ENCODE measurements at regions not wholly inside any gene's neighbourhood (a gene's known extent, or its start where the extent isn't known, plus 50 kb on each side); places are given as distances from the start of the nearest gene placed in this dataset.

- POLR2A ChIA-PET = no interaction called here
- H3K4me1 ChIP-seq (ENCODE audit: control insufficient read depth, insufficient read depth, low read length) = no peaks in the 10 kb centered on the region
- CTCF ChIA-PET = no interaction called here
- no peak overlapping the region for H3K27ac ChIP-seq (ENCODE audit: extremely low read depth, low read depth, low read length)
- no peaks in the 10 kb centered on the region for H3K36me3 ChIP-seq (ENCODE audit: control insufficient read depth in 2 of 2, insufficient read depth in 1 of 2, low read length in 2 of 2)
- no peaks in the 10 kb centered on the region for H3K9me3 ChIP-seq (ENCODE audit: control insufficient read depth, insufficient read depth, low read depth, low read length)
- TF ChIP-seq ZNF184 (tag by site-specific recombination; IDR thresholded peaks at IDR 0.05) (no peak), ZNF18 (tag by site-specific recombination; IDR thresholded peaks at IDR 0.05) (no peak), FEZF1 (tag by site-specific recombination; IDR thresholded peaks at IDR 0.05) (no peak)
- no peak overlapping the region for H3K4me3 ChIP-seq (ENCODE audit: low read depth, low read length)
Observed at GRCh38 chr17:53560953-53561352, 261.8 kb upstream of the KIF2B start.

GRCh38 chr17:53548252-53548651 is 274.5 kb upstream of the KIF2B start:
- ChIA-PET CTCF (no interaction called here), POLR2A (no interaction called here)
- Histone ChIP-seq H3K27ac (ENCODE audit: extremely low read depth, low read depth, low read length) (no peak overlapping the region), H3K36me3 (ENCODE audit: control insufficient read depth in 2 of 2, insufficient read depth in 1 of 2, low read length in 2 of 2) (no peaks in the 10 kb centered on the region), H3K4me1 (ENCODE audit: control insufficient read depth, insufficient read depth, low read length) (no peaks in the 10 kb centered on the region), H3K4me3 (ENCODE audit: low read depth, low read length) (no peak overlapping the region), H3K9me3 (ENCODE audit: control insufficient read depth, insufficient read depth, low read depth, low read length) (no peaks in the 10 kb centered on the region)
- no peak for TF ChIP-seq KLF16 (tag by site-specific recombination; IDR thresholded peaks at IDR 0.05)

- POLR2A ChIA-PET = no interaction called here
- no peaks in the 10 kb centered on the region for H3K36me3 ChIP-seq (ENCODE audit: control insufficient read depth in 2 of 2, insufficient read depth in 1 of 2, low read length in 2 of 2)
- H3K4me3 ChIP-seq (ENCODE audit: low read depth, low read length) = no peak overlapping the region
- H3K4me1 ChIP-seq (ENCODE audit: control insufficient read depth, insufficient read depth, low read length) = no peaks in the 10 kb centered on the region
- TF ChIP-seq ZNF133 (tag by site-specific recombination; IDR thresholded peaks at IDR 0.05) (no peak), ZNF426 (tag by site-specific recombination; IDR thresholded peaks at IDR 0.05) (no peak), ZBTB26 (tag by site-specific recombination; optimal IDR thresholded peaks at IDR 0.05) (no peak), IKZF3 (tag by site-specific recombination; IDR thresholded peaks at IDR 0.05) (no peak), MZF1 (tag by site-specific recombination; IDR thresholded peaks at IDR 0.05; ENCODE audit: borderline replicate concordance) (no peak), EGR2 (tag by site-specific recombination; IDR thresholded peaks at IDR 0.05; ENCODE audit: low read depth) (no peak), OSR2 (tag by site-specific recombination; IDR thresholded peaks at IDR 0.05) (no peak), ZBTB21 (tag by site-specific recombination; IDR thresholded peaks at IDR 0.05) (no peak), ZNF785 (tag by site-specific recombination; IDR thresholded peaks at IDR 0.05) (no peak), ZBTB10 (tag by site-specific recombination; IDR thresholded peaks at IDR 0.05) (no peak), ZNF16 (tag by site-specific recombination; IDR thresholded peaks at IDR 0.05; ENCODE audit: low read depth) (no peak), KLF1 (tag by site-specific recombination; IDR thresholded peaks at IDR 0.05) (no peak), ZNF654 (tag by site-specific recombination; IDR thresholded peaks at IDR 0.05; ENCODE audit: low read depth) (no peak), CTCF (tag by site-specific recombination; IDR thresholded peaks at IDR 0.05) (no peak), ZNF274 (IDR thresholded peaks at IDR 0.05; ENCODE audit: low read length) (no peak), ZNF274 (tag by site-specific recombination; IDR thresholded peaks at IDR 0.05; ENCODE audit: borderline replicate concordance) (no peak), ZFP69B (tag by site-specific recombination; IDR thresholded peaks at IDR 0.05) (no peak)
- CTCF ChIA-PET = no interaction called here
- H3K27ac ChIP-seq (ENCODE audit: extremely low read depth, low read depth, low read length) = no peak overlapping the region
- H3K9me3 ChIP-seq (ENCODE audit: control insufficient read depth, insufficient read depth, low read depth, low read length) = no peaks in the 10 kb centered on the region
Observed at GRCh38 chr17:53543472-53543871, 279.3 kb upstream of the KIF2B start.
